Memory B cell (primary cell): ENCODE measurements at regions not wholly inside any gene's neighbourhood (a gene's known extent, or its start where the extent isn't known, plus 50 kb on each side); places are given as distances from the start of the nearest gene placed in this dataset.

Experiments
- ATAC-seq: fragments of 150-1000 bp; cut with Tn5 transposase; 2 replicates; pipeline ENCODE4 v1.10.0; 2021; ENCODE audit warnings: low read depth, mild to moderate bottlenecking, moderate library complexity
- DNase-seq, 2 donors: peaks; one replicate each; pipeline ENCODE4 v3.0.0; 2022; ENCODE audit warnings: low spot score in 2 of 2
- H3K27ac Mint-ChIP-seq: one replicate; pipeline ENCODE4 v1.8.0; 2022; ENCODE audit warnings: mild to moderate bottlenecking, moderate library complexity, mixed read lengths
- H3K27me3 Mint-ChIP-seq: one replicate; pipeline ENCODE4 v1.8.0; 2022; ENCODE audit warnings: mixed read lengths
- H3K36me3 Mint-ChIP-seq: one replicate; pipeline ENCODE4 v1.8.0; 2022; ENCODE audit warnings: mild to moderate bottlenecking, mixed read lengths
- H3K4me1 Mint-ChIP-seq: one replicate; pipeline ENCODE4 v1.8.0; 2022; ENCODE audit warnings: mixed read lengths
- H3K4me3 Mint-ChIP-seq: one replicate; pipeline ENCODE4 v1.8.0; 2022; ENCODE audit warnings: mild to moderate bottlenecking, moderate library complexity, mixed read lengths
- H3K9me3 Mint-ChIP-seq: one replicate; pipeline ENCODE4 v1.8.0; 2022; ENCODE audit warnings: mixed read lengths

DNA sequence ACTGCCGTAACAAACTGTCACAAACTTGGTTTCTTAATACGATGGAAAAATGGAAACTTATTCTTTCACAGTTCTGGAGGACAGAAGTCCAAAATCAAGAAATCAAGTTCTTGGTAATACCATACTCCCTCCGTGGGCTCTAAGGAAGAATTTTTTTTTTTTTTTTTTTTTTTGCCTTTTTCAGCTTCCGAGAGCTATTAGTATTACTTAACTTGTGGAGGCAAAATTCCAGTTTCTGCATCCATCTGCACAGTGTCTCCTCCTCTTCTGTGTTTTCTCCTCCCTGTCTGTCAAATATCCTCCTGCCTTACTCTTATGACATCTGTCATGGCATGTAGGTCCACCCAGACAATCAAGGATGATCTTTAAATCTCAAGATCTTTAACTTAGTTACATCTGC is 426.6 kb downstream of the SPRY1 start:
- Mint-ChIP-seq H3K36me3 (no peaks in the 10 kb centered on the region), H3K27ac (no peak overlapping the region), H3K4me3 (no peak overlapping the region), H3K9me3 (no peaks in the 10 kb centered on the region), H3K27me3 (peaks cover 4% of the 10 kb centered on the region), H3K4me1 (no peaks in the 10 kb centered on the region)
- no peak for DNase-seq
- ATAC-seq, result no peak

DNA sequence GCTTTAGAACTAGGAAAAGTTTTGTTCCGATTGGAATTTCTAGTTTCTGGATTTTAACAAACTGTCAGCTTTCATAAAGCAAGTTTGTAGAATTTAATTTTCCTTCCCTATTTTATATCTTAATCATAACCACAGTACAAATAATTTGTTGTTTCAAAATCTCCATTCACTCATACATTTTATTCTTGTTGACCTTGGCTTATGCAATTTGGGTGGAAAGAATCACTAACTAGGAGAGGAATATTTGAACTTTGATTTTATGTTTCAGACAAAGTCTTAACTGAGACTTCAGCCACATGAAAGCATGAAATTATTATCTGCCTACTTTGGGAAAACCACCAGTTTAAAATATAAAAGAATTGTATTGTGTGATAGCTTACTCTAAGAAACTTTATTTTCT is 427.9 kb downstream of the SPRY1 start:
- H3K4me3 Mint-ChIP-seq, result no peak overlapping the region
- no peak overlapping the region for H3K27ac Mint-ChIP-seq
- peaks cover 2% of the 10 kb centered on the region for H3K9me3 Mint-ChIP-seq
- no peaks in the 10 kb centered on the region for H3K36me3 Mint-ChIP-seq
- no peaks in the 10 kb centered on the region for H3K4me1 Mint-ChIP-seq
- peaks cover 5% of the 10 kb centered on the region for H3K27me3 Mint-ChIP-seq
- ATAC-seq (no peak), DNase-seq (no peak)

DNA sequence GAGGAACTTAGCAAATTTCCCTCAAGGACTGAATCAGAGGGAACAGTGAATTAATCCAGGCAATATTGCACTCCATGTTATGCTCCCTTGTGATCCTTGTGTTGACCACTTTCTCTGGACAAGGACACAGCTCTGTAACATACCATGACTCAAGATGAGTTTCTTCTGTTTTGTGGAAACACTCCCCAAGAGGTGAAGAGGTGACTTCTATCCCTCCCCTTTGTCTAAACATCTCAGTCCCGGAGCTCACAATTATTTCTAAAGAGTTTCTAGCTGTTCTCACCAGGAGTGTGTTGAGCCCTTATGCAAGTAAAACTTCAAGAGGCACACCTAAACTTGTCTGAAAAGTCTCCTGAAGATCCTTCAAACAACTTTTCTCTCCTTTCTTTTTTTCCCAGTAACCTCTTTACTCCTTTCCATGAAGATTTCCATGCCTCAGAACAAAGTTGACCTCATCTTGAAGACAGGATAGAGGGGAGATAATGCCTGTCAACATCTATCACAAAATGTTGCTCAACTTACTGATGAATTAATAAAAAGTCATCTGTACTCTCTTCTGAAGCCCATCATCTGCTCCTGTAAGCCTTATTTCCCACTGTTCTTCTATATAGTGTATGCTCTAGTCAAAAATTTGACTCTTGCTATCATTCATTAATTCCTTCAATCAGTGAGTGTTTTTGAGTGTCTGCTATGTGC is 429.1 kb downstream of the SPRY1 start:
- DNase-seq (no peak), ATAC-seq (no peak)
- H3K27ac Mint-ChIP-seq, result no peak overlapping the region
- H3K9me3 Mint-ChIP-seq, result peaks cover 2% of the 10 kb centered on the region
- H3K36me3 Mint-ChIP-seq, result no peaks in the 10 kb centered on the region
- no peaks in the 10 kb centered on the region for H3K4me1 Mint-ChIP-seq
- peaks cover 7% of the 10 kb centered on the region for H3K27me3 Mint-ChIP-seq
- H3K4me3 Mint-ChIP-seq, result no peak overlapping the region

DNA sequence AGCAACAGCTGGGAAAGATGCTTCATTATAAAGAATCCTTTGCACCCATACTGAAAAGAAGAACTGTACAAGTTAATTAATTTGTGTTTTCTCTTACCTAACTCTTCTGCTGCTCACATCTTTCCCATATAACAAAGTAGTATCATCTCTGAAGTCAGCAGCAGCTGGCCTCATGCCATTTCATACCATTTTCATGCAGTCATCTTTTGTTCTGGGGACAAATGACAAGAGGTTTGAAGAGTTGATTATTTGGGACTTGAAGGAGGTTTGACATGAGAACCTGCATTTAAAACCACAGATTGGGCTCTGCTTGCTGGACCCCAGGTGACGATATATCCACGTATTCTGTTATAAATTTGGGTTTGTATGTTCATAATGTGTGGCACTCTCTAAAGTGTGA is 430.3 kb downstream of the SPRY1 start:
- Mint-ChIP-seq H3K4me1 (no peaks in the 10 kb centered on the region), H3K9me3 (peaks cover 2% of the 10 kb centered on the region), H3K4me3 (no peak overlapping the region), H3K36me3 (no peaks in the 10 kb centered on the region), H3K27me3 (peaks cover 10% of the 10 kb centered on the region), H3K27ac (no peak overlapping the region)
- ATAC-seq, result no peak
- DNase-seq, result no peak

DNA sequence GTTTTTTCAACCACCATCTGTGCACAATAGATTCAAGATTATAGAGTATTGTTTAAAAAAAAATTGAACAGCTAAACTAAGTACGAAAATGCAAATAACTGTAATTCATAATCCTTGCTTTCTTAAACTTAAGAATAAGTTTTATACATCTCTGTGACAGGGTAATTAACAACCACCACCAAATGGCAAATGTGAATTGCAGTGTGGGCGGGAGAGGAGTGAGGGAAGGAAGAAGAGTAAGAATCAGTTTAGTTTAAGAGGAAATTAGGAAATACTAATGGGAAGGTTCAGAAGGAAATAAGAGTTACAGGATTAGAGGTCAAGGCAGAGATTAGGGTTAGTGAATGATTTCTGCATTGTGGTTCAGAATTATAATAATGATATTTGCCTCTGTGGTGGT is 430.9 kb downstream of the SPRY1 start:
- H3K4me1 Mint-ChIP-seq, result no peaks in the 10 kb centered on the region
- peaks cover 2% of the 10 kb centered on the region for H3K9me3 Mint-ChIP-seq
- no peak overlapping the region for H3K27ac Mint-ChIP-seq
- no peaks in the 10 kb centered on the region for H3K36me3 Mint-ChIP-seq
- H3K27me3 Mint-ChIP-seq, result peaks cover 11% of the 10 kb centered on the region
- no peak overlapping the region for H3K4me3 Mint-ChIP-seq
- no peak for DNase-seq
- no peak for ATAC-seq

DNA sequence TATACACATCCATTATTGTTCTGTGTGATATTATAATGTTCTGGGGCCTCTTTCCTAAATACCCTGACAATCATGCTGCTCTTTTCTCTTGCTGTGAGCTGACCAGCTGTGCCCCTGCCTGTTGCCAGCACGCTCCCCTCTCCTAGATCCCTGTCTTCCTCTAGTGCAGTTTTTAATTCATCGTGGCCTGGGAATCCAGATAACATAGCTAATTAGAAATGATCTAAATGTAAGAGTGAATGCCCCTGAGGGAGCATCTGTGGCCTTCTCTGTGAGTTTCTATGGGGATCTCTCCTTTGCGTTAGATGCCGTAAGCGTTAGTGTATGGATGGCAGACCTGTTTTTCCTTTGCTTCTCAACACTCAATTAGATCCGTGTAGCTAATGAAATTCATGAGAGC is 434.3 kb downstream of the SPRY1 start:
- Mint-ChIP-seq H3K27me3 (peaks cover 8% of the 10 kb centered on the region), H3K9me3 (peaks cover 2% of the 10 kb centered on the region), H3K4me3 (no peak overlapping the region), H3K36me3 (no peaks in the 10 kb centered on the region), H3K27ac (no peak overlapping the region), H3K4me1 (no peaks in the 10 kb centered on the region)
- no peak for DNase-seq
- no peak for ATAC-seq

DNA sequence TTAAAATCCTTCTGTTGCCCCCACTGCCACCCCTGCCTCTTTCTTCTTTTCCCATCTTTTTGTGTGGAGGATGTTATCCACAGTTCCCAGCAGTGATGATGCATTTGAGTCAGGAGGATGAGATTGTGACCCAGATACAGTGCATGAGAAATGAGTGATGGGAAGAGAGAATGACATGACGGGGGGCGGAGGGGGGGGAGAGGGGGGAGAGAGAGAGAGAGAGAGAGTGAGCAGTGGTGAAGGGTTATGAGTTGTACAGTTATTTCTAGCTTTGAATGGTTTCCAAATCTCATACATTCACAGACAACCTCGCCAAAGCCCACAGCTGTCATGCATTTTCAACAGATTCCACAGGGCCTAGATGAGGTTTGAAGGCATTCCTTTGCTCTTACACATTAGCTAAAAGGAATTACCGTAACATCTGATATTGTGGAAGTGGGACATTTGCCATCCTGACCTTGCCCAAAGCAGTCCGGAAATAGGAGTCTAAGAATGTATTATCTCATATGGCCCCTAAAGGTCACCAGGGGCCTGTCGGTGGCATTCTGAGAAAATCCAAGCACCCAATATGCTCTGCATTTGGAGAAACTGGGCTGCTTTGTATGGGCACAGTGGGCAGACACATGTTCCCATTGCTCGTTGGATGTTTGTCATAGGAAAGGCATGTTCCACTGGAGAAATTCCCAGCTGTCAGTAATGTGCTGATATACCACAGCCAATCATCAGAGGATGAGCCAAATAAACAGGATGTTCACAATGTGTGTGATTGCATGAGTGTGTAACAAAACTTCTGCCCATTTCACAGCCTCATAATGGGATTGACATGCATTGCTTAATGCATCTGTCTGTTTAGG is 435.8 kb downstream of the SPRY1 start:
- Mint-ChIP-seq H3K27ac (no peak overlapping the region), H3K9me3 (peaks cover 2% of the 10 kb centered on the region), H3K36me3 (no peaks in the 10 kb centered on the region), H3K4me1 (no peaks in the 10 kb centered on the region), H3K4me3 (no peak overlapping the region), H3K27me3 (peaks cover 8% of the 10 kb centered on the region)
- DNase-seq (no peak), ATAC-seq (no peak)

DNA sequence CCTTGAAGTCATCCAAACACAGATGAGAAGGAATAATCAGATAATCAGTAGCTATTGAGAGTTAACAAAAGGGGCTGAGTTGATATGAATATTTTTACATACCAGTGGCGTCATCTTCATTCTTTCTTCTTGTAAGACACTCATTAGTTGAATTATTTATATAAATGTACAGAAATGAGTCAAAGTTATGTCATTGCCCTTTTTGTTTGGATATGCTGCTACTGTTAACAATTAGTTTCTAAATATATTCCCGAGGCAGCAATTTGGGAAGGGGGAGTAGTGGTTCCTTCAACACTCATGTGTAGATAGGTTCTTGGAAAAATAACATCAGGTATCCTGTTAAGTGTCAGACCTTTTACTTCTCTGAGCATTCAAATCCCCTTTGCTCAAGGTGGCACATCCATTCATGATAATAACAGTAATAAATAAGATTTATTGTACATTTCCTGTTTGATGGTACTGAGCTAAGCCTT is 436.6 kb downstream of the SPRY1 start:
- no peak for DNase-seq
- Mint-ChIP-seq H3K27ac (no peak overlapping the region), H3K27me3 (peaks cover 8% of the 10 kb centered on the region), H3K36me3 (no peaks in the 10 kb centered on the region), H3K9me3 (peaks cover 2% of the 10 kb centered on the region), H3K4me3 (no peak overlapping the region), H3K4me1 (no peaks in the 10 kb centered on the region)
- ATAC-seq, result no peak

DNA sequence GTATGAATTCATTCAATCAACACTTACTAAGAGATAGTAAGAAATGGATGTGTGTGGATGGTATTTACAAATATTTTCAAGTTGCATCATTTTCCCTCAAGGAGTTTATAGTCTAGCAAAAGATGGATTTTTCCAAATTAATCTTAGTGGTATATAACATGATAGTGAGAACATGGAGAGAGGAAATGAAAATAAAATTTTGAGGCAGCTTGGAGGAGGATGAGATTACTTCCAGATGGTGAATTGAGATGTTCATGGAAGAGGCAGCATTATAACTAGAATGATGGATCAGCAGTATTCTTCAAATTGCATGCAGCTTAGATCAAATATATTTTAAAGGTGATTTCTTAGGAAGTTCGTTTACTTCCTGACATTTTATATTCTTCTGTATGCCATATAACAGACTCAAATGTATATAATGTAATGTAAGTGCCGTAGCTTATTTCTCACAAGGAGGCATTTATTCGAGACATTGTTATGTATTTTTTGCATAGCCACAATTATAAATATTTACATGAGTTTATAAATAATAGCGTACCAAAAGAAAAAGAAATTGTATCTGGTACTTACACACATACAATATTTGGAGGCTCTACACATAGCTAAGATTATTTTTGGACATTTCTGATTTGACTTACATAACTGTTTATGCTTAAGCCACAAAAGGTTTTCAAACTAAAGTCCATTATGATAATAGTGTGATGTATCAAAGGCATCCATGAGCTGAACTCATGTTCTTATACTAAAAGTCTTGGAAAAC is 439.4 kb downstream of the SPRY1 start:
- Mint-ChIP-seq H3K4me3 (no peak overlapping the region), H3K27me3 (peaks cover 2% of the 10 kb centered on the region), H3K27ac (no peak overlapping the region), H3K9me3 (no peaks in the 10 kb centered on the region), H3K4me1 (no peaks in the 10 kb centered on the region), H3K36me3 (no peaks in the 10 kb centered on the region)
- DNase-seq, result no peak
- ATAC-seq, result no peak

DNA sequence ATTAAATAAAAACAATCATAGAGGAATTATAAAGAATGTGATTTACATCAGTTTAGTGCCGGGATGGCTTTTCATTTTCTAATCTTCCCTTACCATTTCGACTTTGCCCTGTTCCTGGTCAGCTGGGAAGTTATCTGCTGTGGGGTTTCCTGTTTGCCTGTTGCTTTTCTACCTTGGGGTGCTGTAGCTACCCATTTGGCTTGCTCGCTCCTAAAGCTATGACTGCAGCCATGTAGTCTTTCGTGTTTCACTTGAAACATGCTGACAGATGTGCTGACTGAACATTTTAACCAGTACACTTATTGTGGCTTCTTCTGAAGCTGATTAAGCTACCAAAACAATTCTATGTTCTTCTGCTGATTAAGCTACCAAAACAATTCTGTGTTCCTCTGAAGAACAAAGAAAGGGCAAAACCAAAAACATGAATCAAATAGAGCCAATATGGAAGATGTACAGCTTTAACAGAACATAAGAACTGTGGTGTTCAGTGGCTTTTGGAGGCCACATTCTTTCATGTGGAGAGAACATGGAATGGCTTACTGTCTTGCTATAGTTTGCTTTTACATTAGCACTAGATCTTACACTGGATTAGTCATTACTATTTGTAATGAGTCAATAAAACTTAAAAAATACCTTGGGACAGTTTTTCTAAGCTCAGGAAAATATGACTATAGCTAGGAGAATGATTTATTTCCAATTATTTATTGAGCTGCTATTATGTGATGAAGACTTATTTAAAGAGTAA is 440.4 kb downstream of the SPRY1 start:
- Mint-ChIP-seq H3K4me1 (no peaks in the 10 kb centered on the region), H3K9me3 (no peaks in the 10 kb centered on the region)

DNA sequence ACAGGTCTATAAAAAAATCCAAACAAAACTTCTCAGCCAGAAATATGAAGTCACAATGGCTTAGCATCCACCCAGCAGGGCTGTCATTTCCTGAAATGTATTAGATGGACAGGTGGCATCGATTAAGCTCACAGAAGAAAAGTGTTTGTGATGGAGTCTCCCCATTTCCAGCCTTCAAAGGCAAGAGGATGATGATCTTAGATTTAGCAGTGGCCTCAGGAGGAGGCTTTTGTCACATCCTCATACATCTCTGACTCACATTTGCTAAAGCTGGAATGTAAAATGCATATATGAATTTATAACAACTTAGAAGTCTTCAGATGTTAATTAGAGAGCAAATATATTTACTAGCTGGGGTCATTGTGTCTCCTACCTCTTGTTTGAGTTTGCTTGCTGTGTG is 441.9 kb downstream of the SPRY1 start:
- Mint-ChIP-seq H3K9me3 (no peaks in the 10 kb centered on the region), H3K27me3 (no peaks in the 10 kb centered on the region), H3K27ac (no peak overlapping the region), H3K36me3 (no peaks in the 10 kb centered on the region), H3K4me1 (no peaks in the 10 kb centered on the region), H3K4me3 (no peak overlapping the region)
- ATAC-seq (no peak), DNase-seq (no peak)

More for the DNA sequence above, 440.4 kb downstream of the SPRY1 start:
- ATAC-seq (no peak), DNase-seq (no peak)
- H3K27me3 Mint-ChIP-seq, result peaks cover 1% of the 10 kb centered on the region
- no peak overlapping the region for H3K27ac Mint-ChIP-seq
- H3K36me3 Mint-ChIP-seq, result no peaks in the 10 kb centered on the region
- no peak overlapping the region for H3K4me3 Mint-ChIP-seq

DNA sequence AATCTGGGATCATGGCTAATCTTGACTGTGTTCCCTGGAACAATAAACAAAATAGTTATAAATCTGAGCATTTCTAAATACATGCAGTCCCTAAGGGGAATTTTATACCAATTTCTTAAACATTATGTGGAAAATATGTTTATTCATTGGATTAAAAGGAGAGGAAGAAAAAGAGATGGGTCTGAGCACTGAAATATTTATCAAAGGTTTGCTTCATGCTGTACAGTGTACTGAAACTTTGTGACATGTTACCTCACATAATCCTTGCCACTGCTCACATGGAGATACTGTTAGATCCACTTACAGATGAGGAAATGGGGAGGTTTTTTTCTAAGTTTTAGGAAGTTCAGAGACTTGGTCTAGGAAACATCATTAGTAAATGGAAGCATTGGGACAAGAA is 443.6 kb downstream of the SPRY1 start:
- Mint-ChIP-seq H3K27me3 (no peaks in the 10 kb centered on the region), H3K4me1 (no peaks in the 10 kb centered on the region), H3K36me3 (no peaks in the 10 kb centered on the region), H3K27ac (no peak overlapping the region), H3K4me3 (no peak overlapping the region), H3K9me3 (no peaks in the 10 kb centered on the region)
- ATAC-seq, result no peak
- no peak for DNase-seq

DNA sequence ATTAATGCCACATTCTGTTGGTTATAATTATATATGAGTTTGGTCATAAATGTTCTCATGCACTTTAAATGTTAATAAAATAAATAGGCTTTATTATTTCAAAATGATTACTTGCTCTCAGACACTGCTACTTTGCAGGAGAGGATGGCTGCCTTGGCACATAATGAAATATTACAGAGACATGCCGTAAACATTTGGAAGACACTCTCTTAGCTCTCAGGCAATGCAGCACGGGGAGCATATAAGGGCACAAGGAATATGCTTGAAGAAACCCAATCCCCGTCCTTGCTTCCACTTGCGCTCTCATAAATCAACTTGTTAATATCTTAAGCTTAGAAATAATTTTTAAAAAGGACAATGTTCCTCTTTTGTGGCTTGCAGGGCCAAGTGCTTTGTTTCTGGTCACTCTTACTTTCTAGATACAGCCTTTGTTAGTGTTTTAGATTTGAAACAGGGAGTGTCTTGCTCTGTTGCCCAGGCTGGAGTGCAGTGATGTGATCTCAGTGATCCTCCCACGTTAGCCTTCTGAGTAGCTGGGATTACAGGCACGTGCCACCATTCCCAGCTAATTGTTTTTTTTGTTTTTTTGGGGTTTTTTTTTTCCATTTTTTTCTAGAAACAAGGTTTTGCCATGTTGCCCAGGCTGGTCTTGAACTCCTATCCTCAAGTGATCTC is 445.0 kb downstream of the SPRY1 start:
- no peaks in the 10 kb centered on the region for H3K27me3 Mint-ChIP-seq
- H3K27ac Mint-ChIP-seq, result no peak overlapping the region
- no peak overlapping the region for H3K4me3 Mint-ChIP-seq
- no peaks in the 10 kb centered on the region for H3K9me3 Mint-ChIP-seq
- H3K36me3 Mint-ChIP-seq, result no peaks in the 10 kb centered on the region
- DNase-seq, result no peak
- ATAC-seq, result no peak
- no peaks in the 10 kb centered on the region for H3K4me1 Mint-ChIP-seq
